Ovary (tissue), 7 donors: ENCODE measurements at regions not wholly inside any gene's neighbourhood (a gene's known extent, or its start where the extent isn't known, plus 50 kb on each side); places are given as distances from the start of the nearest gene placed in this dataset.
"Not testable (repeated sequence)": the region's sequence is repeated elsewhere in the genome, so short reads cannot be mapped to it uniquely, and the experiment has no call there.

Experiments used
- DNase-seq, 5 donors: peaks; one replicate each; pipeline ENCODE4 v3.0.0-alpha.2; 2019 to 2020
- H3K27ac ChIP-seq, 2 donors: fragments of 200-600 bp; one replicate each; pipeline versions ENCODE4 v1.5.1 to v1.8.0; 2019 to 2022
- H3K27me3 ChIP-seq: fragments of 200-600 bp; one replicate; pipeline ENCODE4 v1.8.0; 2022
- H3K36me3 ChIP-seq: fragments of 200-600 bp; sonication (generic); one replicate; pipeline ENCODE4 v1.5.1; 2019
- H3K4me1 ChIP-seq: one replicate; pipeline ENCODE4 v1.8.1; 2013; ENCODE audit warnings: mild to moderate bottlenecking, moderate library complexity; ENCODE audit not compliant: insufficient read depth
- H3K4me3 ChIP-seq: fragments of 200-600 bp; sonication (generic); one replicate; pipeline ENCODE4 v1.5.1; 2017
- H3K9me3 ChIP-seq, 2 donors: fragments of 200-600 bp in 1 of 2; sonication (generic) in 1 of 2; one replicate each; pipeline versions ENCODE4 v1.5.1 to v1.8.1; 2013 to 2019; ENCODE audit warnings: mild to moderate bottlenecking in 1 of 2, moderate library complexity in 1 of 2
- CTCF ChIP-seq, 3 donors: fragments of 450-650 bp in 2 of 3; fragments of 200-600 bp in 1 of 3; IDR thresholded peaks; one replicate each; pipeline versions ENCODE4 v1.5.1 to v1.8.0; 2016 to 2022; ENCODE audit warnings: antibody characterized with exemption in 3 of 3, mild to moderate bottlenecking in 1 of 3
- EP300 ChIP-seq: sonication (generic); formaldehyde crosslinking; IDR thresholded peaks from one replicate; pipeline ENCODE4 v1.6.1; 2017; ENCODE audit warnings: antibody characterized with exemption
- POLR2A ChIP-seq: fragments of 450-650 bp; IDR thresholded peaks from one replicate; pipeline ENCODE4 v1.6.1; 2017; ENCODE audit warnings: antibody characterized with exemption, mild to moderate bottlenecking, moderate library complexity
- WGBS, 3 donors: extraction: QIAGEN DNeasy Blood & Tissue Kit in 1 of 3; methylation state at CpG; one replicate each; pipeline versions ENCODE4 v1.1.5 to v1.1.7; 2013 to 2017; 5-methylcytosine and 5-hydroxymethylcytosine counted together
- intact Hi-C, 4 donors: fragments of 100-400 bp; cut with DNase I; formaldehyde crosslinking; loops; one replicate each; pipeline versions ENCODE4 v1.11.0 to v1.15.1; 2022 to 2023
- donor health status: DM: no; HTN: no; CAD: no; lungs with moderate emphysema.
- donor health status: DM: no; HTN: no; CAD: no.
- donor health status: Bipolar disorder and iron deficiency.
- donor health status: DM: no; HTN: no; CAD: no.
- donor health status: DM: yes; HTN: yes; CAD: no.

- peak in 1 of 5 donors; percentile 35 for DNase-seq
- peaks cover 13% of the 10 kb centered on the region for H3K4me1 ChIP-seq
- H3K4me3 ChIP-seq, result no peak overlapping the region
- no peaks in the 10 kb centered on the region for H3K36me3 ChIP-seq
- TF ChIP-seq CTCF (IDR thresholded peaks at IDR 0.05), result no peak
- TF ChIP-seq EP300, result no peak
- TF ChIP-seq POLR2A, result no peak
- 25 to 39% (median 28%) methylated on average over 5 of the region's 5 CpGs for WGBS, 3 donors
- H3K9me3 ChIP-seq, result no peaks in the 10 kb centered on the region
- intact Hi-C loops, result no loop called here
- peak overlapping the region in 1 of 2 donors; percentile 62 for H3K27ac ChIP-seq
- no peaks in the 10 kb centered on the region for H3K27me3 ChIP-seq
Observed at GRCh38 chr9:87035879-87036278, 88.6 kb upstream of the GAS1 start.

GRCh38 chr9:87036506-87036905 is 89.2 kb upstream of the GAS1 start:
- H3K9me3 ChIP-seq, result no peaks in the 10 kb centered on the region
- no peak for TF ChIP-seq POLR2A
- no peak for TF ChIP-seq EP300
- TF ChIP-seq CTCF (IDR thresholded peaks at IDR 0.05), result no peak
- WGBS, 3 donors, result 90 to 94% (median 94%) methylated on average over 2 of the region's 2 CpGs
- H3K27ac ChIP-seq, result no peak overlapping the region
- H3K36me3 ChIP-seq, result no peaks in the 10 kb centered on the region
- intact Hi-C loops, result no loop called here
- peaks cover 13% of the 10 kb centered on the region for H3K4me1 ChIP-seq
- H3K27me3 ChIP-seq, result no peaks in the 10 kb centered on the region
- H3K4me3 ChIP-seq, result no peak overlapping the region
- no peak for DNase-seq

GRCh38 chr9:87039809-87040392 is 92.6 kb upstream of the GAS1 start:
- Histone ChIP-seq H3K36me3 (no peaks in the 10 kb centered on the region), H3K4me1 (peaks cover 5% of the 10 kb centered on the region), H3K27ac (no peak overlapping the region), H3K9me3 (no peaks in the 10 kb centered on the region), H3K4me3 (no peak overlapping the region), H3K27me3 (no peaks in the 10 kb centered on the region)
- no peak for DNase-seq
- 92 to 100% (median 97%) methylated on average over 1 of the region's 1 CpG for WGBS, 3 donors
- TF ChIP-seq CTCF (IDR thresholded peaks at IDR 0.05) (no peak), EP300 (no peak), POLR2A (no peak)
- intact Hi-C loops, result no loop called here

GRCh38 chr9:87040410-87041009 is 93.2 kb upstream of the GAS1 start:
- no peaks in the 10 kb centered on the region for H3K9me3 ChIP-seq
- 97 to 100% (median 100%) methylated on average over 2 of the region's 2 CpGs for WGBS, 3 donors
- peaks cover 3% of the 10 kb centered on the region for H3K4me1 ChIP-seq
- intact Hi-C loops, result no loop called here
- DNase-seq, result no peak
- no peaks in the 10 kb centered on the region for H3K27me3 ChIP-seq
- H3K4me3 ChIP-seq, result no peak overlapping the region
- TF ChIP-seq POLR2A, result no peak
- TF ChIP-seq CTCF (IDR thresholded peaks at IDR 0.05), result no peak
- TF ChIP-seq EP300, result no peak
- no peaks in the 10 kb centered on the region for H3K36me3 ChIP-seq
- no peak overlapping the region for H3K27ac ChIP-seq

GRCh38 chr9:87041553-87042235 is 94.4 kb upstream of the GAS1 start:
- H3K9me3 ChIP-seq, intact Hi-C loops, H3K27me3 ChIP-seq, H3K4me3 ChIP-seq, H3K4me1 ChIP-seq, H3K27ac ChIP-seq, DNase-seq, H3K36me3 ChIP-seq: not testable (repeated sequence)
- WGBS, 3 donors, result 92 to 93% (median 93%) methylated on average over 28 to 29 of the region's 29 CpGs

- H3K4me1 ChIP-seq, H3K27me3 ChIP-seq, H3K4me3 ChIP-seq, intact Hi-C loops, H3K9me3 ChIP-seq, DNase-seq, H3K36me3 ChIP-seq, H3K27ac ChIP-seq: not testable (repeated sequence)
- 44 to 60% (median 56%) methylated on average over 2 of the region's 2 CpGs for WGBS, 3 donors
Observed at GRCh38 chr9:87049929-87050608, 102.8 kb upstream of the GAS1 start.
